HL-60 (cell line): ENCODE measurements at regions not wholly inside any gene's neighbourhood (a gene's known extent, or its start where the extent isn't known, plus 50 kb on each side); places are given as distances from the start of the nearest gene placed in this dataset.
"Not testable (repeated sequence)": the region's sequence is repeated elsewhere in the genome, so short reads cannot be mapped to it uniquely, and the experiment has no call there.

Source experiments
- DNase-seq, 2 experiments: peaks; one replicate each; pipeline ENCODE4 v3.0.0-alpha.2; 2010 to 2020; ENCODE audit warnings: low read depth in 1 of 2, low spot score in 1 of 2
- H3K27ac ChIP-seq: fragments of 250-450 bp; sonication (Bioruptor Pico); replicated peaks from 2 replicates; pipeline ENCODE4 v1.5.1; 2020; ENCODE audit warnings: mild to moderate bottlenecking, moderate library complexity
- H3K27me3 ChIP-seq: fragments of 250-450 bp; sonication (Bioruptor Pico); 2 replicates; pipeline ENCODE4 v1.5.1; 2021; ENCODE audit warnings: mild to moderate bottlenecking, moderate library complexity; ENCODE audit not compliant: insufficient read depth, poor library complexity, severe bottlenecking
- H3K4me3 ChIP-seq: replicated peaks from 2 replicates; pipeline ENCODE4 v1.5.1; 2011; ENCODE audit warnings: mild to moderate bottlenecking, control low read depth, low read length; ENCODE audit not compliant: insufficient read depth
- CTCF ChIP-seq: IDR thresholded peaks from one replicate; pipeline ENCODE4 v1.5.1; 2011; ENCODE audit warnings: low read length, control low read depth, inconsistent platforms; ENCODE audit not compliant: insufficient read depth
- GABPA ChIP-seq: IDR thresholded peaks from 2 replicates; pipeline ENCODE4 v1.6.1; 2012; ENCODE audit warnings: low read depth
- POLR2AphosphoS5 ChIP-seq: IDR thresholded peaks from 2 replicates; pipeline ENCODE4 v1.6.1; 2012; ENCODE audit warnings: low read depth
- REST ChIP-seq: IDR thresholded peaks from 2 replicates; pipeline ENCODE4 v1.6.1; 2012; ENCODE audit warnings: low read depth; ENCODE audit not compliant: insufficient replicate concordance
- SPI1 ChIP-seq: IDR thresholded peaks from 2 replicates; pipeline ENCODE4 v1.6.1; 2012; ENCODE audit warnings: low read depth, mild to moderate bottlenecking, borderline replicate concordance

DNA sequence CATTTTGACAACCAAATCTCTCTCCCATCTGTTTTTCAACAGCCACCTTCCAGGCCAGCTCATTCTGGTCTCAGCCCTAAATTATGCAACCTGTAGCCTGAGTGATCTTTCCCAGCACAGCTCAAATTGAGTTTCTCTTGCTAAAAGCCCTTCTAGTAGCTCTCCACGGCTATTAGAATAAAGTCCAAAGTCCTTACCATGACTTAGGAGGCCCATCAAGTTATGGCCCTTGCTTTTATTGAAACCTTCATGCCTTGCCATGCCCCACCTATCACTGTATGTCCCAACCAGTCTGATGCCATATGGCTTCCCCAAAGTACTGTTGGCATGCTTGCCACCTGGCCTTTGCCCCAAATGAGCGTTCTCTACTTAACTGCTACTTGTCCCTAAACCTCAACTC lies 303.5 kb upstream of the GADL1 start:
- Histone ChIP-seq H3K27ac (no peak overlapping the region), H3K27me3 (no peaks in the 10 kb centered on the region), H3K4me3 (no peak overlapping the region)
- DNase-seq: no peak
- TF ChIP-seq GABPA: no peak
- TF ChIP-seq POLR2AphosphoS5: no peak
- no peak for TF ChIP-seq SPI1
- TF ChIP-seq REST: no peak
- no peak for TF ChIP-seq CTCF

- Histone ChIP-seq H3K4me3 (no peak overlapping the region), H3K27me3 (no peaks in the 10 kb centered on the region), H3K27ac (no peak overlapping the region)
- no peak for DNase-seq
- no peak for TF ChIP-seq GABPA
- TF ChIP-seq CTCF: no peak
Measured at GRCh38 chr3:31198890-31199289, 304.4 kb upstream of the GADL1 start.

DNA sequence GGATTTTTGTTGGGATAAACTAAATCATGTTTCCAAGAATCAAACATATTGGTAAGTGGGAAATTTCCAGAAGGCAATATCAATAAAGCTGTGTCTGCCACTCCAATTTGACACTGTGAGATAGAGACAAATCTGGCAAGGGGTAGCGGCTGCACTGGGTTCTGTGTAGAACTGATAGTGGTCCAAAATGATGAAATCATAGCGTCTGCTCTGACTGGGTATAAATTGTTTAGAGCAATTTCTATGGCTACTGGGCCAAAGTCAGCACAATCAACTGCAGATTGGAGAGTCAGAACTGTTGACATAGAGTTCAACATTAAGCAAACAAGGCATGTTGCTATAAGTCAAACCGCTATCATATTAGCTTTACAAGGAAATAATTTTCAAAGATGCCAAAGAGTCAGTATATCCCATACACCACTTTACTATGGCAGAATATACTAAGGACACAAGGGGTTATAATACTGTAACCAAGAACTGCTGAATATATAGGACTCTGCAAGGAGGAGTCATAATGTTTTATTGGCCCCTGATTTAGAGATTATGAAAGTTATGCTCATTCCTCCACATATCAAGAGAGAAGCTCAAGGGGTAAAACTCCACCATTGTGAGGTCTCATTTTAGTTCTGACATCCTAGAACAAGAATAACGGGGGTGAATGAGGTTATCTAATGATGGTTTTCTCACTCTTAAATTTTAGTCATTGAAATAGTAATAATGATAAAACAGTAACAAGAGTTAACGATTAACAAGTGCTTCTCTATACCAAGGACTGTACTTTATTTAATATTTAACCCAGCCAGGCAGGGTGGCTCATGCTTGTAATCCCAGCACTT lies 309.7 kb upstream of the GADL1 start:
- no peak for DNase-seq
- no peak for TF ChIP-seq POLR2AphosphoS5
- no peak for TF ChIP-seq CTCF
- TF ChIP-seq SPI1: no peak
- no peak for TF ChIP-seq REST
- no peak for TF ChIP-seq GABPA
- no peak overlapping the region for H3K4me3 ChIP-seq
- no peak overlapping the region for H3K27ac ChIP-seq
- no peaks in the 10 kb centered on the region for H3K27me3 ChIP-seq

GRCh38 chr3:31204796-31205056 lies 310.3 kb upstream of the GADL1 start:
- not testable (repeated sequence) for DNase-seq, H3K27ac ChIP-seq, H3K27me3 ChIP-seq, H3K4me3 ChIP-seq
